Loucy (cell line): ENCODE measurements at regions not wholly inside any gene's neighbourhood (a gene's known extent, or its start where the extent isn't known, plus 50 kb on each side); places are given as distances from the start of the nearest gene placed in this dataset.
"Not testable (repeated sequence)": the region's sequence is repeated elsewhere in the genome, so short reads cannot be mapped to it uniquely, and the experiment has no call there.

Source experiments
- H2AFZ ChIP-seq: fragments of 200-600 bp; sonication (generic); 2 replicates; pipeline ENCODE4 v1.6.0; 2016; ENCODE audit warnings: antibody characterized with exemption, mild to moderate bottlenecking, low read length, moderate library complexity
- H3F3A ChIP-seq: fragments of 200-600 bp; 2 replicates; pipeline ENCODE4 v1.6.0; 2016; ENCODE audit warnings: antibody characterized with exemption, low read depth, mild to moderate bottlenecking
- H3K27me3 ChIP-seq: fragments of 200-600 bp; sonication (generic); 2 replicates; pipeline ENCODE4 v1.6.1; 2014; ENCODE audit warnings: low read length, mild to moderate bottlenecking; ENCODE audit not compliant: insufficient read depth, poor library complexity, severe bottlenecking
- H3K36me3 ChIP-seq: fragments of 200-600 bp; sonication (generic); 2 replicates; pipeline ENCODE4 v1.6.1; 2016; ENCODE audit warnings: low read length; ENCODE audit not compliant: insufficient read depth
- H3K4me1 ChIP-seq: fragments of 200-600 bp; sonication (generic); 2 replicates; pipeline ENCODE4 v1.5.1; 2014; ENCODE audit warnings: low read length, mild to moderate bottlenecking; ENCODE audit not compliant: insufficient read depth, poor library complexity, severe bottlenecking
- H3K4me2 ChIP-seq: fragments of 200-600 bp; sonication (generic); 2 replicates; pipeline ENCODE4 v1.6.0; 2014; ENCODE audit warnings: antibody characterized with exemption, low read length, low read depth, mild to moderate bottlenecking; ENCODE audit not compliant: poor library complexity, severe bottlenecking
- H3K4me3 ChIP-seq: fragments of 200-600 bp; sonication (generic); 2 replicates; pipeline ENCODE4 v1.5.1; 2014; ENCODE audit warnings: low read length, mild to moderate bottlenecking, mixed read lengths; ENCODE audit not compliant: poor library complexity, severe bottlenecking
- H3K79me2 ChIP-seq: fragments of 200-600 bp; sonication (generic); 2 replicates; pipeline ENCODE4 v1.6.1; 2014; ENCODE audit warnings: low read length; ENCODE audit not compliant: insufficient read depth
- H3K9ac ChIP-seq: fragments of 200-600 bp; sonication (generic); 2 replicates; pipeline ENCODE4 v1.6.0; 2014; ENCODE audit warnings: mild to moderate bottlenecking, low read depth, low read length, moderate library complexity; ENCODE audit not compliant: poor library complexity, severe bottlenecking
- H3K9me2 ChIP-seq: fragments of 200-600 bp; sonication (generic); replicated peaks from 2 replicates; pipeline ENCODE4 v1.6.1; 2016; ENCODE audit warnings: low read depth, low read length, mixed read lengths
- H3K9me3 ChIP-seq: fragments of 200-600 bp; sonication (generic); 2 replicates; pipeline ENCODE4 v1.6.1; 2014; ENCODE audit warnings: mild to moderate bottlenecking, antibody characterized with exemption, low read length, low read depth; ENCODE audit not compliant: insufficient read depth
- H4K20me1 ChIP-seq: fragments of 200-600 bp; sonication (generic); 2 replicates; pipeline ENCODE4 v1.6.0; 2014; ENCODE audit warnings: antibody characterized with exemption, low read length, mild to moderate bottlenecking; ENCODE audit not compliant: insufficient read depth, poor library complexity, severe bottlenecking
- EZH2phosphoT487 ChIP-seq: fragments of 200-600 bp; IDR thresholded peaks from 2 replicates; pipeline ENCODE4 v1.6.1; 2018; ENCODE audit warnings: antibody characterized with exemption, mild to moderate bottlenecking, moderate library complexity, borderline replicate concordance
- TF ChIP-seq, protein P1 (sequence below): fragments of 200-600 bp; sonication (generic); conservative IDR thresholded peaks from 2 replicates; pipeline ENCODE4 v1.5.1; 2014; ENCODE audit warnings: mild to moderate bottlenecking, antibody characterized with exemption, low read length

GRCh38 chr6:4358414-4359107 lies 223.2 kb upstream of the ECI2 start:
- no peaks in the 10 kb centered on the region for H3F3A ChIP-seq
- no peak overlapping the region for H2AFZ ChIP-seq
- no peak overlapping the region for H3K4me2 ChIP-seq
- H3K27me3 ChIP-seq: no peaks in the 10 kb centered on the region
- H4K20me1 ChIP-seq: no peaks in the 10 kb centered on the region
- no peak overlapping the region for H3K4me3 ChIP-seq
- H3K36me3 ChIP-seq: no peaks in the 10 kb centered on the region
- no peaks in the 10 kb centered on the region for H3K9me3 ChIP-seq
- H3K9ac ChIP-seq: no peak overlapping the region
- no peaks in the 10 kb centered on the region for H3K79me2 ChIP-seq
- H3K9me2 ChIP-seq: no peaks in the 10 kb centered on the region
- H3K4me1 ChIP-seq: no peaks in the 10 kb centered on the region
- TF ChIP-seq, protein P1, sequence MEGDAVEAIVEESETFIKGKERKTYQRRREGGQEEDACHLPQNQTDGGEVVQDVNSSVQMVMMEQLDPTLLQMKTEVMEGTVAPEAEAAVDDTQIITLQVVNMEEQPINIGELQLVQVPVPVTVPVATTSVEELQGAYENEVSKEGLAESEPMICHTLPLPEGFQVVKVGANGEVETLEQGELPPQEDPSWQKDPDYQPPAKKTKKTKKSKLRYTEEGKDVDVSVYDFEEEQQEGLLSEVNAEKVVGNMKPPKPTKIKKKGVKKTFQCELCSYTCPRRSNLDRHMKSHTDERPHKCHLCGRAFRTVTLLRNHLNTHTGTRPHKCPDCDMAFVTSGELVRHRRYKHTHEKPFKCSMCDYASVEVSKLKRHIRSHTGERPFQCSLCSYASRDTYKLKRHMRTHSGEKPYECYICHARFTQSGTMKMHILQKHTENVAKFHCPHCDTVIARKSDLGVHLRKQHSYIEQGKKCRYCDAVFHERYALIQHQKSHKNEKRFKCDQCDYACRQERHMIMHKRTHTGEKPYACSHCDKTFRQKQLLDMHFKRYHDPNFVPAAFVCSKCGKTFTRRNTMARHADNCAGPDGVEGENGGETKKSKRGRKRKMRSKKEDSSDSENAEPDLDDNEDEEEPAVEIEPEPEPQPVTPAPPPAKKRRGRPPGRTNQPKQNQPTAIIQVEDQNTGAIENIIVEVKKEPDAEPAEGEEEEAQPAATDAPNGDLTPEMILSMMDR: no peak

GRCh38 chr6:4357660-4358152 lies 222.3 kb upstream of the ECI2 start:
- H3F3A ChIP-seq, H3K27me3 ChIP-seq, H3K9me2 ChIP-seq, H3K4me2 ChIP-seq, H3K9ac ChIP-seq, H3K4me3 ChIP-seq, H4K20me1 ChIP-seq, H3K9me3 ChIP-seq, H3K4me1 ChIP-seq, H2AFZ ChIP-seq, H3K79me2 ChIP-seq, H3K36me3 ChIP-seq: not testable (repeated sequence)

GRCh38 chr6:4356899-4357659 lies 221.7 kb upstream of the ECI2 start:
- no peak for TF ChIP-seq EZH2phosphoT487
- TF ChIP-seq, protein P1: no peak
- no peak overlapping the region for H2AFZ ChIP-seq

More at GRCh38 chr6:4356899-4357659, 221.7 kb upstream of the ECI2 start:
- H3K27me3 ChIP-seq: no peaks in the 10 kb centered on the region
- H4K20me1 ChIP-seq: no peaks in the 10 kb centered on the region
- H3K4me1 ChIP-seq: no peaks in the 10 kb centered on the region
- H3K79me2 ChIP-seq: no peaks in the 10 kb centered on the region
- no peak overlapping the region for H3K4me2 ChIP-seq
- H3K9me2 ChIP-seq: no peaks in the 10 kb centered on the region
- H3K36me3 ChIP-seq: no peaks in the 10 kb centered on the region
- H3F3A ChIP-seq: no peaks in the 10 kb centered on the region
- no peaks in the 10 kb centered on the region for H3K9me3 ChIP-seq
- H3K4me3 ChIP-seq: no peak overlapping the region
- H3K9ac ChIP-seq: no peak overlapping the region
